ENCODE measurements at regions not wholly inside any gene's neighbourhood (a gene's known extent, or its start where the extent isn't known, plus 50 kb on each side); places are given as distances from the start of the nearest gene placed in this dataset.

- H3F3A ChIP-seq (ENCODE audit: insufficient read depth, low read depth), result no peaks in the 10 kb centered on the region
- H3K9me3 ChIP-seq (ENCODE audit: insufficient read depth, low read depth), result no peaks in the 10 kb centered on the region
- H3K9me2 ChIP-seq (ENCODE audit: insufficient read depth), result no peaks in the 10 kb centered on the region
- BruUV-seq (replicated peaks), result no TSS peak
- H3K4me2 ChIP-seq, result no peak overlapping the region
- no peak for TF ChIP-seq EZH2 (IDR thresholded peaks at IDR 0.05; ENCODE audit: low read depth)
- TF ChIP-seq CTCF (conservative IDR thresholded peaks at IDR 0.05), result no peak
- H3K4me3 ChIP-seq, result no peak overlapping the region
- no peaks in the 10 kb centered on the region for H4K20me1 ChIP-seq (ENCODE audit: insufficient read depth)
- no peak for DNase-seq
- intact Hi-C loops (cut with micrococcal nuclease; ENCODE audit: unreplicated experiment), result no loop called here
- ChIA-PET POLR2A (ENCODE audit: unreplicated experiment) (no interaction called here), CTCF (no interaction called here)
- H3K27me3 ChIP-seq (ENCODE audit: insufficient read depth, low read depth), result peaks cover 71% of the 10 kb centered on the region
- H3K27ac ChIP-seq, result no peak overlapping the region
- no peaks in the 10 kb centered on the region for H3K36me3 ChIP-seq (ENCODE audit: low read depth)
- H3K79me2 ChIP-seq (ENCODE audit: low read depth), result no peaks in the 10 kb centered on the region
- H3K4me1 ChIP-seq (replicated peaks; ENCODE audit: insufficient read depth), result no peaks in the 10 kb centered on the region
- H2AFZ ChIP-seq, result no peak overlapping the region
Measured at GRCh38 chr2:3126911-3127621, 250.6 kb downstream of the EIPR1 start.

- Histone ChIP-seq H3K36me3 (ENCODE audit: low read depth) (no peaks in the 10 kb centered on the region), H4K20me1 (ENCODE audit: insufficient read depth) (no peaks in the 10 kb centered on the region), H3K9me2 (ENCODE audit: insufficient read depth) (no peaks in the 10 kb centered on the region), H3K4me3 (no peak overlapping the region), H3F3A (ENCODE audit: insufficient read depth, low read depth) (no peaks in the 10 kb centered on the region), H3K9me3 (ENCODE audit: insufficient read depth, low read depth) (no peaks in the 10 kb centered on the region), H3K79me2 (ENCODE audit: low read depth) (no peaks in the 10 kb centered on the region), H3K27me3 (ENCODE audit: insufficient read depth, low read depth) (peaks cover 74% of the 10 kb centered on the region), H3K27ac (no peak overlapping the region), H2AFZ (no peak overlapping the region), H3K4me2 (no peak overlapping the region), H3K4me1 (replicated peaks; ENCODE audit: insufficient read depth) (no peaks in the 10 kb centered on the region)
- DNase-seq, result no peak
- POLR2A ChIA-PET (ENCODE audit: unreplicated experiment), result no interaction called here
- CTCF ChIA-PET, result no interaction called here
- intact Hi-C loops (cut with micrococcal nuclease; ENCODE audit: unreplicated experiment), result no loop called here
- TF ChIP-seq CTCF (conservative IDR thresholded peaks at IDR 0.05), result no peak
- no peak for TF ChIP-seq EZH2 (IDR thresholded peaks at IDR 0.05; ENCODE audit: low read depth)
- no TSS peak for BruUV-seq (replicated peaks)
Measured at GRCh38 chr2:3126171-3126910, 251.3 kb downstream of the EIPR1 start.

- Histone ChIP-seq H4K20me1 (ENCODE audit: insufficient read depth) (no peaks in the 10 kb centered on the region), H3K9me2 (ENCODE audit: insufficient read depth) (no peaks in the 10 kb centered on the region), H3K4me1 (replicated peaks; ENCODE audit: insufficient read depth) (no peaks in the 10 kb centered on the region), H3K9me3 (ENCODE audit: insufficient read depth, low read depth) (no peaks in the 10 kb centered on the region), H2AFZ (no peak overlapping the region), H3K27me3 (ENCODE audit: insufficient read depth, low read depth) (peaks cover 75% of the 10 kb centered on the region), H3K36me3 (ENCODE audit: low read depth) (no peaks in the 10 kb centered on the region), H3F3A (ENCODE audit: insufficient read depth, low read depth) (no peaks in the 10 kb centered on the region), H3K79me2 (ENCODE audit: low read depth) (no peaks in the 10 kb centered on the region), H3K27ac (no peak overlapping the region), H3K4me2 (no peak overlapping the region), H3K4me3 (no peak overlapping the region)
- POLR2A ChIA-PET (ENCODE audit: unreplicated experiment), result no interaction called here
- intact Hi-C loops (cut with micrococcal nuclease; ENCODE audit: unreplicated experiment), result no loop called here
- no peak for TF ChIP-seq EZH2 (IDR thresholded peaks at IDR 0.05; ENCODE audit: low read depth)
- no peak for TF ChIP-seq CTCF (conservative IDR thresholded peaks at IDR 0.05)
- CTCF ChIA-PET, result no interaction called here
- no peak for DNase-seq
- BruUV-seq (replicated peaks), result no TSS peak
Measured at GRCh38 chr2:3125761-3126130, 251.9 kb downstream of the EIPR1 start.

Measured in PC-9 (cell line).